AG04450 (cell line): ENCODE measurements at regions not wholly inside any gene's neighbourhood (a gene's known extent, or its start where the extent isn't known, plus 50 kb on each side); places are given as distances from the start of the nearest gene placed in this dataset.

Experiments
- CTCF ChIA-PET: fragments of 300-600, 350-600 bp; formaldehyde crosslinking; extraction: SDS; loops from one replicate; lab custom pipeline; 2022; ENCODE audit warnings: antibody characterized with exemption, inconsistent platforms; lab: Charles Lee
- POLR2A ChIA-PET: fragments of 350-600 bp; formaldehyde crosslinking; extraction: SDS; loops from one replicate; lab custom pipeline; 2021; ENCODE audit warnings: antibody characterized with exemption, inconsistent platforms; lab: Yijun Ruan, JAX
- DNase-seq: peaks from one replicate; pipeline ENCODE4 v3.0.0-alpha.2; 2011; ENCODE audit warnings: low read depth, low spot score
- H3K27ac ChIP-seq: one replicate; pipeline ENCODE4 v1.5.1; 2012; ENCODE audit warnings: low read depth, low read length, control low read depth
- H3K27me3 ChIP-seq: one replicate; pipeline ENCODE4 v1.6.0; 2012; ENCODE audit warnings: low read length; ENCODE audit not compliant: control insufficient read depth, insufficient read depth
- H3K4me3 ChIP-seq: 2 replicates; pipeline ENCODE4 v1.5.1; 2011; ENCODE audit warnings: mild to moderate bottlenecking, low read depth, low read length, control low read depth
- H3K9me3 ChIP-seq: 2 replicates; pipeline ENCODE4 v1.5.1; 2012; ENCODE audit warnings: low read length; ENCODE audit not compliant: control insufficient read depth, insufficient read depth
- CTCF ChIP-seq: IDR thresholded peaks from 2 replicates; pipeline ENCODE4 v1.5.1; 2011; ENCODE audit warnings: low read depth, low read length, control low read depth, inconsistent platforms

- no peaks in the 10 kb centered on the region for H3K27me3 ChIP-seq
- CTCF ChIA-PET: interaction anchor here (1.2 kb wide), 1 partner anchor 11 kb away, joined by 3 read pairs; no protein-coding TSS in a partner anchor
- POLR2A ChIA-PET: no interaction called here
- no peak for DNase-seq
- no peak overlapping the region for H3K4me3 ChIP-seq
- H3K27ac ChIP-seq: no peak overlapping the region
- no peak for TF ChIP-seq CTCF
- no peaks in the 10 kb centered on the region for H3K9me3 ChIP-seq
These were observed 244.2 kb upstream of the RGPD4 start for GRCh38 chr2:107582487-107582886.

- Histone ChIP-seq H3K9me3 (no peaks in the 10 kb centered on the region), H3K27ac (no peak overlapping the region), H3K4me3 (no peak overlapping the region), H3K27me3 (no peaks in the 10 kb centered on the region)
- TF ChIP-seq CTCF: no peak
- DNase-seq: no peak
- ChIA-PET POLR2A (no interaction called here), CTCF (interaction anchor here (0.6 kb wide), 1 partner anchor 250 kb away, joined by 3 read pairs; no protein-coding TSS in a partner anchor)
These were observed 242.1 kb upstream of the RGPD4 start for GRCh38 chr2:107584577-107584976.

GRCh38 chr2:107585851-107586250 lies 240.8 kb upstream of the RGPD4 start:
- no peak for TF ChIP-seq CTCF
- Histone ChIP-seq H3K27me3 (no peaks in the 10 kb centered on the region), H3K27ac (no peak overlapping the region), H3K9me3 (no peaks in the 10 kb centered on the region), H3K4me3 (no peak overlapping the region)
- POLR2A ChIA-PET: no interaction called here
- CTCF ChIA-PET: no interaction called here
- no peak for DNase-seq

- CTCF ChIA-PET: no interaction called here
- TF ChIP-seq CTCF: no peak
These were observed 238.5 kb upstream of the RGPD4 start for GRCh38 chr2:107588181-107588580.

GRCh38 chr2:107589079-107589491 lies 237.6 kb upstream of the RGPD4 start:
- no peaks in the 10 kb centered on the region for H3K27me3 ChIP-seq
- ChIA-PET POLR2A (no interaction called here), CTCF (no interaction called here)
- H3K4me3 ChIP-seq: no peak overlapping the region
- DNase-seq: no peak
- H3K9me3 ChIP-seq: no peaks in the 10 kb centered on the region
- TF ChIP-seq CTCF: no peak
- no peak overlapping the region for H3K27ac ChIP-seq

More at GRCh38 chr2:107588181-107588580, 238.5 kb upstream of the RGPD4 start:
- DNase-seq: no peak
- POLR2A ChIA-PET: no interaction called here
- Histone ChIP-seq H3K27ac (no peak overlapping the region), H3K9me3 (no peaks in the 10 kb centered on the region), H3K27me3 (no peaks in the 10 kb centered on the region), H3K4me3 (no peak overlapping the region)
